ENCODE measurements at regions not wholly inside any gene's neighbourhood (a gene's known extent, or its start where the extent isn't known, plus 50 kb on each side); places are given as distances from the start of the nearest gene placed in this dataset.
"Not testable (repeated sequence)": the region's sequence is repeated elsewhere in the genome, so short reads cannot be mapped to it uniquely, and the experiment has no call there.

DNA sequence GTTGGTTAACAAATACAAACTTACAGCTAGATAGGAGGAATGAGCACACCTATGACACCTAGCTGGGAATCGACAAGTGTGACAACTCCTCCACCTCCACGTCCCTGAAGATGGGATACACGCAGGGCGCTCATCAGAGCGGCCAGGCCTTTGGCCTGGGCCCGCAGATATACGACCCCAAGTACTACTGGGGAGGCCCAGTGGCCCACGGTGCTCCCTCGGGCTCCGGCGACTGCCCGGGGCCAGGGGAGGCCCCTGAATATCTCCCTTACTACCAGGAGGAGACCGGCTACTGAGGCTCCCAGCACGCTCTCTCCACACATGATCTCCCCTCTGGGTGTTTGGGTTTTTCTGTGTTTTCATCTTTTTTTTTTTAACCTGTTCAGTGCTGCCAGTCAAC is 801.3 kb downstream of the SPATA31A6 start:
- H3K4me3 ChIP-seq (ENCODE audit: control insufficient read depth in 1 of 7, extremely low read depth in 1 of 7, insufficient read depth in 4 of 7, low read depth in 2 of 7, low read length in 6 of 7); H3K36me3 ChIP-seq (ENCODE audit: control insufficient read depth in 4 of 4, insufficient read depth in 4 of 4, low read length in 3 of 4); H3K27me3 ChIP-seq (replicated peaks in 2 of 5; ENCODE audit: control insufficient read depth in 4 of 5, insufficient read depth in 5 of 5, low read length in 4 of 5); H3K27ac ChIP-seq (ENCODE audit: insufficient read depth in 1 of 2, low read depth in 1 of 2, low read length in 2 of 2, poor library complexity in 1 of 2, severe bottlenecking in 2 of 2); CTCF ChIA-PET; H3K4me1 ChIP-seq (ENCODE audit: control extremely low read depth in 1 of 4, control insufficient read depth in 4 of 4, insufficient read depth in 4 of 4, low read length in 3 of 4); DNase-seq; H3K9me3 ChIP-seq (ENCODE audit: control extremely low read depth in 1 of 5, control insufficient read depth in 4 of 5, insufficient read depth in 2 of 5, low read depth in 1 of 5, low read length in 4 of 5); POLR2A ChIA-PET: not testable (repeated sequence)
- WGBS (ENCODE audit: insufficient coverage), result 95% methylated on average over 7 of the region's 14 CpGs
